K562 (cell line): ENCODE measurements at regions not wholly inside any gene's neighbourhood (a gene's known extent, or its start where the extent isn't known, plus 50 kb on each side); places are given as distances from the start of the nearest gene placed in this dataset.

Experiments used
- ATAC-seq: fragments of 200-7000 bp; cut with Tn5 transposase; 3 replicates; pipeline ENCODE4 v1.9.1; 2020; ENCODE audit warnings: moderate library complexity
- BruUV-seq: library from RNA; stranded (reverse); fragments of 400-500 nt; replicated peaks from 2 replicates; lab custom pipeline; 2021; lab: Mats Ljungman, UMichigan
- CTCF ChIA-PET: fragments of 300-600 bp; formaldehyde crosslinking; extraction: SDS; loops from one replicate; lab custom pipeline; 2021; ENCODE audit warnings: low intra/inter-chr PET ratio; lab: Yijun Ruan, JAX
- POLR2A ChIA-PET: fragments of 300-600, 350-650 bp; sonication (Branson Sonifier 250); formaldehyde crosslinking; extraction: SDS; loops from one replicate; lab custom pipeline; 2021; ENCODE audit warnings: antibody characterized with exemption, inconsistent platforms; lab: Yijun Ruan, JAX
- DNase-seq, 4 experiments: peaks; one replicate each; pipeline versions ENCODE4 v3.0.0 to v3.0.0-alpha.2; 2011 to 2018; ENCODE audit warnings: low spot score in 3 of 4, mixed read lengths in 3 of 4; ENCODE audit errors: extremely low read depth in 1 of 4
- FAIRE-seq: peaks from 2 replicates; lab custom pipeline; 2011; peaks lifted over from hg19 to GRCh38; lab: Jason Lieb, UNC
- H2AFZ ChIP-seq: 2 replicates; pipeline ENCODE4 v1.6.0; 2011; ENCODE audit warnings: low read depth, low read length, control low read depth, inconsistent platforms
- H3K27ac ChIP-seq: fragments of 200-600 bp; 3 replicates; pipeline ENCODE4 v1.8.0; 2011; ENCODE audit warnings: low read depth, mild to moderate bottlenecking, control low read depth, inconsistent platforms, low read length, moderate library complexity, mixed read lengths; ENCODE audit errors: extremely low read depth
- H3K27me3 ChIP-seq, 2 experiments: fragments of 300-600 bp in 1 of 2; 2 replicates in 1 of 2; 3 replicates in 1 of 2; pipeline versions ENCODE4 v1.6.0 to v1.8.0; 2011; ENCODE audit warnings: inconsistent platforms in 2 of 2, low read length in 2 of 2, mild to moderate bottlenecking in 1 of 2, mixed read lengths in 1 of 2, moderate library complexity in 1 of 2; ENCODE audit not compliant: control insufficient read depth in 2 of 2, insufficient read depth in 2 of 2
- H3K36me3 ChIP-seq: fragments of 300-600 bp; 3 replicates; pipeline ENCODE4 v1.8.0; 2011; ENCODE audit warnings: mild to moderate bottlenecking, low read length, inconsistent platforms; ENCODE audit not compliant: control insufficient read depth, insufficient read depth
- H3K4me1 ChIP-seq, 2 experiments: fragments of 200-600 bp in 1 of 2; replicated peaks in 1 of 2; 2 replicates in 1 of 2; 3 replicates in 1 of 2; pipeline versions ENCODE4 v1.5.1 to v1.8.0; 2011; ENCODE audit warnings: inconsistent platforms in 2 of 2, low read length in 2 of 2, mild to moderate bottlenecking in 1 of 2, mixed read lengths in 1 of 2, moderate library complexity in 1 of 2; ENCODE audit not compliant: control insufficient read depth in 2 of 2, insufficient read depth in 2 of 2
- H3K4me2 ChIP-seq: 2 replicates; pipeline ENCODE4 v1.6.1; 2011; ENCODE audit warnings: low read length, control low read depth, inconsistent platforms, mixed read lengths; ENCODE audit not compliant: insufficient read depth
- H3K4me3 ChIP-seq: fragments of 200-600 bp; sonication (generic), shearing (Covaris generic); 2 replicates; pipeline ENCODE4 v1.5.1; 2016; ENCODE audit warnings: control low read depth, inconsistent platforms
- H3K79me2 ChIP-seq: fragments of 200-600 bp; 3 replicates; pipeline ENCODE4 v1.8.0; 2011; ENCODE audit warnings: low read length, inconsistent platforms; ENCODE audit not compliant: control insufficient read depth, insufficient read depth
- H3K9ac ChIP-seq, 2 experiments: 2 replicates each; pipeline versions ENCODE4 v1.6.0 to v1.6.1; 2011; ENCODE audit warnings: low read depth in 2 of 2, low read length in 2 of 2, control low read depth in 1 of 2, inconsistent platforms in 1 of 2, mild to moderate bottlenecking in 1 of 2, mixed read lengths in 1 of 2; ENCODE audit not compliant: insufficient read depth in 1 of 2
- H3K9me1 ChIP-seq: one replicate; pipeline ENCODE4 v1.6.0; 2011; ENCODE audit warnings: inconsistent platforms, mild to moderate bottlenecking, low read length, moderate library complexity; ENCODE audit not compliant: control insufficient read depth, insufficient read depth
- H3K9me3 ChIP-seq: replicated peaks from 2 replicates; pipeline ENCODE4 v1.5.1; 2011; ENCODE audit warnings: low read depth, low read length, inconsistent platforms; ENCODE audit not compliant: control insufficient read depth, insufficient read depth
- H4K20me1 ChIP-seq: replicated peaks from 2 replicates; pipeline ENCODE4 v1.6.1; 2011; ENCODE audit warnings: low read length, inconsistent platforms, mixed read lengths; ENCODE audit not compliant: control insufficient read depth, insufficient read depth
- CHCHD3 ChIP-seq: fragments of 250-450 bp; sonication (Bioruptor Pico); IDR thresholded peaks from 2 replicates; pipeline ENCODE4 v2.1.2; 2022; ENCODE audit warnings: mild to moderate bottlenecking
- ELF1 ChIP-seq: fragments of 200-800 bp; sonication (Bioruptor generic); IDR thresholded peaks from 2 replicates; pipeline ENCODE4 v1.6.1; 2016; ENCODE audit warnings: missing genetic modification characterization, missing compliant biosample characterization
- GABPA ChIP-seq: fragments of 200-800 bp; sonication (Bioruptor generic); conservative IDR thresholded peaks from 2 replicates; pipeline ENCODE4 v1.6.1; 2016; ENCODE audit warnings: low read depth, missing genetic modification characterization, missing compliant biosample characterization
- NCOA2 ChIP-seq, 2 experiments: fragments of 450-650 bp; IDR thresholded peaks; 2 replicates each; pipeline ENCODE4 v1.6.1; 2018; ENCODE audit warnings: mild to moderate bottlenecking in 2 of 2, moderate library complexity in 1 of 2; ENCODE audit not compliant: partially characterized antibody in 2 of 2
- PREB ChIP-seq: sonication (generic); formaldehyde crosslinking; IDR thresholded peaks from 2 replicates; pipeline ENCODE4 v1.8.1; 2023; ENCODE audit warnings: mild to moderate bottlenecking, missing genetic modification reagents
- RBM22 ChIP-seq: fragments of 200-400 bp; formaldehyde crosslinking; IDR thresholded peaks from 2 replicates; pipeline ENCODE4 v1.6.1; 2018; ENCODE audit warnings: low read length, low read depth; ENCODE audit not compliant: poor library complexity, severe bottlenecking
- RBM34 ChIP-seq: fragments of 200-400 bp; formaldehyde crosslinking; IDR thresholded peaks from 2 replicates; pipeline ENCODE4 v1.6.1; 2018; ENCODE audit warnings: low read length, borderline replicate concordance; ENCODE audit not compliant: insufficient read depth
- TEAD4 ChIP-seq, 2 experiments: sonication (generic) in 1 of 2; formaldehyde crosslinking in 1 of 2; IDR thresholded peaks; 2 replicates each; pipeline versions ENCODE4 v1.6.1 to v1.8.0; 2012 to 2022; ENCODE audit warnings: borderline replicate concordance in 1 of 2, inconsistent platforms in 1 of 2, low read length in 1 of 2, mild to moderate bottlenecking in 1 of 2, missing genetic modification reagents in 1 of 2
- ZNF436 ChIP-seq: fragments of 250-450, 450-650 bp; sonication (Bioruptor Pico); formaldehyde crosslinking; IDR thresholded peaks from 2 replicates; pipeline ENCODE4 v1.7.0; 2020; ENCODE audit warnings: mild to moderate bottlenecking
- WGBS: fragments of 100-300 bp; shearing (Covaris generic); methylation state at CpG from one replicate; pipeline ENCODE4 v1.1.6; 2016; ENCODE audit warnings: low coverage, mixed read lengths; ENCODE audit not compliant: insufficient coverage; ENCODE audit errors: missing lambda C conversion rate; 5-methylcytosine and 5-hydroxymethylcytosine counted together
- in situ Hi-C: fragments of 300-500 bp; cut with MboI; formaldehyde crosslinking; loops from 4 replicates; pipeline ENCODE4 v1.15.0; 2018; ENCODE audit warnings: inconsistent platforms, mixed read lengths
- intact Hi-C: fragments of 100-400 bp; cut with micrococcal nuclease; formaldehyde crosslinking; loops from 2 replicates; pipeline ENCODE4 v1.14.2; 2022
- TF ChIP-seq, protein P1 (sequence below), 2 experiments: fragments of 450-650 bp; IDR thresholded peaks; 2 replicates each; pipeline ENCODE4 v1.6.1; 2018; ENCODE audit warnings: mild to moderate bottlenecking in 2 of 2, low read depth in 1 of 2; ENCODE audit not compliant: partially characterized antibody in 2 of 2

DNA sequence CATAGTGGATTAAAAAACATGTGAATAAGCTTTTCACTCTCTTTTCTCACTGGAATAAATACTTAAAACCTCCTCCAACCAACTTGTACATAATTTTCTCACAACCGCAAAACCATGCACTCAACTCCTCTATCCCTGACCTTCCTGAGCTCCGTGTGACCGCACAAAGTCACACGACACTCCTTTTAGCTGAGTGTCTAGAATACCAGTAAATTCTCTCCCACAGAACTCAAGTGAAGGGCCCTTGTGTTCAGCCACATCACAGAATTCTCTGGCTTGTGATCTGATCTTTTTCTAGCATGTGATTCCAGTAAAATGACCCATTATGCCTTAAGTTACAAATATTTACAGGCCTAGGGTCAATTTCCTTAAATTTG is 91.2 kb upstream of the ARL4C start:
- H3K79me2 ChIP-seq: no peaks in the 10 kb centered on the region
- no peaks in the 10 kb centered on the region for H3K36me3 ChIP-seq
- no peak overlapping the region for H3K4me2 ChIP-seq
- no peaks in the 10 kb centered on the region for H4K20me1 ChIP-seq
- no peaks in the 10 kb centered on the region for H3K4me1 ChIP-seq
- ChIA-PET POLR2A (no interaction called here), CTCF (no interaction called here)
- FAIRE-seq (no peak), ATAC-seq (no peak), DNase-seq (no peak)
- no peaks in the 10 kb centered on the region for H3K9me1 ChIP-seq
- no peak overlapping the region for H2AFZ ChIP-seq
- in situ Hi-C loops: no loop called here
- H3K27me3 ChIP-seq: peaks cover 0 to 6% of the 10 kb centered on the region in 2 experiments; a peak in 2 of 5 replicates
- no TSS peak for BruUV-seq
- H3K27ac ChIP-seq: no peak overlapping the region
- H3K4me3 ChIP-seq: no peak overlapping the region
- WGBS: 0% methylated on average over 4 of the region's 4 CpGs
- H3K9me3 ChIP-seq: no peaks in the 10 kb centered on the region
- intact Hi-C loops: no loop called here
- no peak overlapping the region for H3K9ac ChIP-seq
- no peak for TF ChIP-seq ZNF436 (CRISPR knock-in tag)
- no peak for TF ChIP-seq GABPA (tag)
- no peak for TF ChIP-seq NCOA2 (IDR thresholded peaks at IDR 0.05; ENCODE audit: partially characterized antibody in 2 of 2)
- TF ChIP-seq TEAD4 (IDR thresholded peaks at IDR 0.05; ENCODE audit: low read length): no peak
- no peak for TF ChIP-seq TEAD4 (CRISPR knock-in tag; IDR thresholded peaks at IDR 0.05; ENCODE audit: borderline replicate concordance)
- TF ChIP-seq RBM34: no peak
- no peak for TF ChIP-seq RBM22
- no peak for TF ChIP-seq ELF1
- no peak for TF ChIP-seq CHCHD3
- TF ChIP-seq, protein P1, sequence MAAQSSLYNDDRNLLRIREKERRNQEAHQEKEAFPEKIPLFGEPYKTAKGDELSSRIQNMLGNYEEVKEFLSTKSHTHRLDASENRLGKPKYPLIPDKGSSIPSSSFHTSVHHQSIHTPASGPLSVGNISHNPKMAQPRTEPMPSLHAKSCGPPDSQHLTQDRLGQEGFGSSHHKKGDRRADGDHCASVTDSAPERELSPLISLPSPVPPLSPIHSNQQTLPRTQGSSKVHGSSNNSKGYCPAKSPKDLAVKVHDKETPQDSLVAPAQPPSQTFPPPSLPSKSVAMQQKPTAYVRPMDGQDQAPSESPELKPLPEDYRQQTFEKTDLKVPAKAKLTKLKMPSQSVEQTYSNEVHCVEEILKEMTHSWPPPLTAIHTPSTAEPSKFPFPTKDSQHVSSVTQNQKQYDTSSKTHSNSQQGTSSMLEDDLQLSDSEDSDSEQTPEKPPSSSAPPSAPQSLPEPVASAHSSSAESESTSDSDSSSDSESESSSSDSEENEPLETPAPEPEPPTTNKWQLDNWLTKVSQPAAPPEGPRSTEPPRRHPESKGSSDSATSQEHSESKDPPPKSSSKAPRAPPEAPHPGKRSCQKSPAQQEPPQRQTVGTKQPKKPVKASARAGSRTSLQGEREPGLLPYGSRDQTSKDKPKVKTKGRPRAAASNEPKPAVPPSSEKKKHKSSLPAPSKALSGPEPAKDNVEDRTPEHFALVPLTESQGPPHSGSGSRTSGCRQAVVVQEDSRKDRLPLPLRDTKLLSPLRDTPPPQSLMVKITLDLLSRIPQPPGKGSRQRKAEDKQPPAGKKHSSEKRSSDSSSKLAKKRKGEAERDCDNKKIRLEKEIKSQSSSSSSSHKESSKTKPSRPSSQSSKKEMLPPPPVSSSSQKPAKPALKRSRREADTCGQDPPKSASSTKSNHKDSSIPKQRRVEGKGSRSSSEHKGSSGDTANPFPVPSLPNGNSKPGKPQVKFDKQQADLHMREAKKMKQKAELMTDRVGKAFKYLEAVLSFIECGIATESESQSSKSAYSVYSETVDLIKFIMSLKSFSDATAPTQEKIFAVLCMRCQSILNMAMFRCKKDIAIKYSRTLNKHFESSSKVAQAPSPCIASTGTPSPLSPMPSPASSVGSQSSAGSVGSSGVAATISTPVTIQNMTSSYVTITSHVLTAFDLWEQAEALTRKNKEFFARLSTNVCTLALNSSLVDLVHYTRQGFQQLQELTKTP (IDR thresholded peaks at IDR 0.05; ENCODE audit: low read depth in 1 of 2, partially characterized antibody in 2 of 2): no peak
- TF ChIP-seq PREB (CRISPR knock-in tag): no peak
